Spleen (tissue), 7 donors: ENCODE measurements at regions not wholly inside any gene's neighbourhood (a gene's known extent, or its start where the extent isn't known, plus 50 kb on each side); places are given as distances from the start of the nearest gene placed in this dataset.

ENCODE experiments used
- POLR2AphosphoS5 ChIP-seq, 3 donors: sonication (generic); formaldehyde crosslinking; IDR thresholded peaks; one replicate each; pipeline ENCODE4 v1.5.1; 2017; ENCODE audit warnings: antibody characterized with exemption in 3 of 3
- TF ChIP-seq, protein P1 (sequence below), 11 experiments: fragments of 200-600 bp in 7 of 11; fragments of 450-650 bp in 4 of 11; sonication (generic) in 4 of 11; IDR thresholded peaks in 8 of 11; conservative IDR thresholded peaks in 3 of 11; 1 replicate in 7 of 11; 2 replicates in 4 of 11; pipeline versions ENCODE4 v1.4.0 to v1.8.0; 2016 to 2021; ENCODE audit warnings: antibody characterized with exemption in 11 of 11, inconsistent platforms in 4 of 11, mild to moderate bottlenecking in 1 of 11
- donor health status: DM: no; HTN: no; CAD: no; lungs with moderate emphysema.
- donor health status: DM: no; HTN: no; CAD: no.
- donor health status: DM: no; HTN: no; CAD: no.

DNA sequence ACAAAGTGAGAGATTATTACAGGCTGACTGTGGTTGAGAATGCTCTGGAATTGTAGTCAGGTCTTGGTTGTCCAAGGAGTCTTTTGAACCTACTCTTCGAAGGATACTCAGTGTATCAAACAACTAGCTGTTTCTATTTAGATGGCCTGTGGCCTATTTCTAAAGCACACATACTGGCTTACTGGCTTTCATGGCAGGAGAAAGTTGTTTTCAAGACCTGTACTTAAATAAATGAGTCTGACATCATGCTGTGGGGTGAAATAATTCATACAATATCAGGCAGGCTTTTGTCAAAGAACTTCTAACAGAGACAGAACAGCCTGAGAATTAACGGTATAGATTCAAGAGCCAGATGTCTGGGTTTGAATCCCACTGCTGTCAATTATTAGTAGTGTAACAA, 316.7 kb upstream of the SEMA6D start:
- TF ChIP-seq, protein P1, sequence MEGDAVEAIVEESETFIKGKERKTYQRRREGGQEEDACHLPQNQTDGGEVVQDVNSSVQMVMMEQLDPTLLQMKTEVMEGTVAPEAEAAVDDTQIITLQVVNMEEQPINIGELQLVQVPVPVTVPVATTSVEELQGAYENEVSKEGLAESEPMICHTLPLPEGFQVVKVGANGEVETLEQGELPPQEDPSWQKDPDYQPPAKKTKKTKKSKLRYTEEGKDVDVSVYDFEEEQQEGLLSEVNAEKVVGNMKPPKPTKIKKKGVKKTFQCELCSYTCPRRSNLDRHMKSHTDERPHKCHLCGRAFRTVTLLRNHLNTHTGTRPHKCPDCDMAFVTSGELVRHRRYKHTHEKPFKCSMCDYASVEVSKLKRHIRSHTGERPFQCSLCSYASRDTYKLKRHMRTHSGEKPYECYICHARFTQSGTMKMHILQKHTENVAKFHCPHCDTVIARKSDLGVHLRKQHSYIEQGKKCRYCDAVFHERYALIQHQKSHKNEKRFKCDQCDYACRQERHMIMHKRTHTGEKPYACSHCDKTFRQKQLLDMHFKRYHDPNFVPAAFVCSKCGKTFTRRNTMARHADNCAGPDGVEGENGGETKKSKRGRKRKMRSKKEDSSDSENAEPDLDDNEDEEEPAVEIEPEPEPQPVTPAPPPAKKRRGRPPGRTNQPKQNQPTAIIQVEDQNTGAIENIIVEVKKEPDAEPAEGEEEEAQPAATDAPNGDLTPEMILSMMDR (IDR thresholded peaks at IDR 0.05 in 8 of 11, conservative IDR thresholded peaks at IDR 0.05 in 3 of 11), result no peak
- no peak for TF ChIP-seq POLR2AphosphoS5 (IDR thresholded peaks at IDR 0.05)
